ENCODE measurements at regions not wholly inside any gene's neighbourhood (a gene's known extent, or its start where the extent isn't known, plus 50 kb on each side); places are given as distances from the start of the nearest gene placed in this dataset.

- Histone ChIP-seq H3K23ac (ENCODE audit: low read depth, low read length) (no peak overlapping the region), H3K56ac (ENCODE audit: extremely low read depth, insufficient read depth, low read length) (no peak overlapping the region), H2BK120ac (ENCODE audit: low read depth, low read length) (no peak overlapping the region), H3K27me3 (ENCODE audit: control insufficient read depth, insufficient read depth, low read length) (peaks cover 3% of the 10 kb centered on the region), H3K9me1 (ENCODE audit: insufficient read depth, low read length) (no peaks in the 10 kb centered on the region; the same call in 1 of the 2 replicates), H3K9me3 (ENCODE audit: control insufficient read depth, insufficient read depth, low read length) (no peaks in the 10 kb centered on the region), H4K20me1 (ENCODE audit: insufficient read depth, low read length) (no peaks in the 10 kb centered on the region), H2BK20ac (ENCODE audit: low read depth, low read length) (no peak overlapping the region), H4K5ac (ENCODE audit: low read depth, low read length) (no peak overlapping the region), H2AK5ac (ENCODE audit: low read depth, low read length) (no peak overlapping the region), H3K4ac (ENCODE audit: low read depth, low read length) (no peak overlapping the region), H2AK9ac (replicated peaks; ENCODE audit: low read depth, low read length, poor library complexity) (no peak overlapping the region), H4K8ac (ENCODE audit: low read depth in 2 of 2, low read length in 2 of 2) (no peak overlapping the region), H2BK5ac (ENCODE audit: low read depth, low read length, poor library complexity, severe bottlenecking) (no peak overlapping the region), H2BK15ac (ENCODE audit: low read depth, low read length) (no peak overlapping the region), H3K18ac (ENCODE audit: low read depth, low read length) (no peak overlapping the region), H3K79me1 (ENCODE audit: low read depth in 1 of 2, low read length in 2 of 2) (no peaks in the 10 kb centered on the region), H3K36me3 (ENCODE audit: control insufficient read depth, insufficient read depth, low read length) (no peaks in the 10 kb centered on the region), H3K27ac (ENCODE audit: insufficient read depth, low read length) (no peak overlapping the region), H3K4me3 (ENCODE audit: insufficient read depth, low read depth, low read length) (no peak overlapping the region), H2AFZ (replicated peaks; ENCODE audit: low read length, poor library complexity) (no peak overlapping the region), H3K14ac (replicated peaks; ENCODE audit: low read depth, low read length) (no peak overlapping the region), H3K9ac (ENCODE audit: low read depth, low read length) (no peak overlapping the region), H4K91ac (ENCODE audit: insufficient read depth, low read depth, low read length) (no peak overlapping the region), H3K4me2 (ENCODE audit: low read depth, low read length) (no peak overlapping the region), H3K4me1 (ENCODE audit: control insufficient read depth, insufficient read depth, low read length) (no peaks in the 10 kb centered on the region; the same call in 1 of the 2 replicates)
- DNase-seq (peak; percentile 53), ATAC-seq (ENCODE audit: low read depth) (no peak)
- 72% methylated on average over 5 of the region's 7 CpGs; no CpG with 5 or more reads in 1 of the 2 experiments for WGBS, 2 experiments (ENCODE audit: extremely low coverage in 2 of 2, insufficient read length in 1 of 2)
- TF ChIP-seq CTCF (conservative IDR thresholded peaks at IDR 0.05; ENCODE audit: low read depth, low read length): no peak
- peak; percentile 37; the same call in 1 of the 2 replicates for TF ChIP-seq CEBPB (IDR thresholded peaks at IDR 0.05; ENCODE audit: low read depth, low read length)
- no peak for TF ChIP-seq CHD1 (IDR thresholded peaks at IDR 0.05; ENCODE audit: low read depth, low read length)
- dilution Hi-C loops (cut with HindIII; ENCODE audit: low sequenced_read_pairs, unreplicated experiment): no loop called here
- intact Hi-C loops (cut with micrococcal nuclease): no loop called here
- POLR2A ChIA-PET (ENCODE audit: unreplicated experiment): no interaction called here
- in situ Hi-C loops (cut with MboI; ENCODE audit: low sequenced_read_pairs): no loop called here
- CTCF ChIA-PET: interaction anchor here (0.6 kb wide), 1 partner anchor 17 kb away, joined by 4 read pairs; no protein-coding TSS in a partner anchor
- no TSS peak for BruUV-seq (replicated peaks)
Measured at GRCh38 chr13:109481040-109481439, 305.3 kb downstream of the IRS2 start.

Measured in IMR-90 (cell line).